Mesodermal cell (in vitro differentiated cells): ENCODE measurements at regions not wholly inside any gene's neighbourhood (a gene's known extent, or its start where the extent isn't known, plus 50 kb on each side); places are given as distances from the start of the nearest gene placed in this dataset.

Source experiments
- H3K27ac ChIP-seq: 2 replicates; pipeline ENCODE4 v1.7.0; 2013; ENCODE audit warnings: mild to moderate bottlenecking, low read depth, low read length, moderate library complexity; ENCODE audit not compliant: severe bottlenecking
- H3K36me3 ChIP-seq: 2 replicates; pipeline ENCODE4 v1.7.1; 2013; ENCODE audit warnings: mild to moderate bottlenecking, low read length, moderate library complexity; ENCODE audit not compliant: control insufficient read depth, insufficient read depth
- H3K4me1 ChIP-seq: one replicate; pipeline ENCODE4 v1.7.1; 2013; ENCODE audit warnings: mild to moderate bottlenecking, low read length; ENCODE audit not compliant: insufficient read depth, control insufficient read depth, poor library complexity, severe bottlenecking
- H3K4me3 ChIP-seq: 2 replicates; pipeline ENCODE4 v1.7.0; 2013; ENCODE audit warnings: low read length, control low read depth, mild to moderate bottlenecking; ENCODE audit not compliant: insufficient read depth, poor library complexity, severe bottlenecking; ENCODE audit errors: extremely low read depth
- H3K9me3 ChIP-seq: 2 replicates; pipeline ENCODE4 v1.7.1; 2013; ENCODE audit warnings: mild to moderate bottlenecking, low read length, moderate library complexity; ENCODE audit not compliant: control insufficient read depth
- WGBS, 2 experiments: methylation state at CpG; one replicate each; pipeline ENCODE4 v1.1.5; 2013; ENCODE audit warnings: missing lambda C conversion rate in 2 of 2; ENCODE audit not compliant: insufficient coverage in 2 of 2; 5-methylcytosine and 5-hydroxymethylcytosine counted together

- no peaks in the 10 kb centered on the region for H3K4me1 ChIP-seq
- no peaks in the 10 kb centered on the region for H3K36me3 ChIP-seq
- no peak overlapping the region for H3K27ac ChIP-seq
- no peaks in the 10 kb centered on the region for H3K9me3 ChIP-seq
- no peak overlapping the region for H3K4me3 ChIP-seq
- 60% methylated on average over 1 of the region's 2 CpGs; no CpG with 5 or more reads in 1 of the 2 experiments for WGBS, 2 experiments
These were observed 178.6 kb downstream of the ZNF674 start for GRCh38 chrX:46366381-46367207.

GRCh38 chrX:46354481-46354880 lies 190.7 kb downstream of the ZNF674 start:
- no CpG with 5 or more reads among the region's 1 CpG for WGBS, 2 experiments
- no peaks in the 10 kb centered on the region for H3K36me3 ChIP-seq
- no peak overlapping the region for H3K27ac ChIP-seq
- no peak overlapping the region for H3K4me3 ChIP-seq
- H3K4me1 ChIP-seq: no peaks in the 10 kb centered on the region
- no peaks in the 10 kb centered on the region for H3K9me3 ChIP-seq

GRCh38 chrX:46341767-46342322 lies 203.4 kb downstream of the ZNF674 start:
- WGBS, 2 experiments: no CpG with 5 or more reads among the region's 1 CpG
- Histone ChIP-seq H3K36me3 (no peaks in the 10 kb centered on the region), H3K4me3 (no peak overlapping the region), H3K9me3 (no peaks in the 10 kb centered on the region), H3K27ac (no peak overlapping the region), H3K4me1 (no peaks in the 10 kb centered on the region)

GRCh38 chrX:46340696-46341095 lies 204.5 kb downstream of the ZNF674 start:
- Histone ChIP-seq H3K4me3 (no peak overlapping the region), H3K27ac (no peak overlapping the region), H3K36me3 (no peaks in the 10 kb centered on the region), H3K4me1 (no peaks in the 10 kb centered on the region), H3K9me3 (no peaks in the 10 kb centered on the region)

- no peaks in the 10 kb centered on the region for H3K4me1 ChIP-seq
- no peaks in the 10 kb centered on the region for H3K9me3 ChIP-seq
- H3K36me3 ChIP-seq: no peaks in the 10 kb centered on the region
- WGBS, 2 experiments: 100% methylated on average over 1 of the region's 5 CpGs; no CpG with 5 or more reads in 1 of the 2 experiments
- no peak overlapping the region for H3K4me3 ChIP-seq
- H3K27ac ChIP-seq: no peak overlapping the region
These were observed 211.7 kb downstream of the ZNF674 start for GRCh38 chrX:46333550-46333949.

- no peaks in the 10 kb centered on the region for H3K36me3 ChIP-seq
- peaks cover 8% of the 10 kb centered on the region for H3K4me1 ChIP-seq
- H3K4me3 ChIP-seq: no peak overlapping the region
- H3K9me3 ChIP-seq: no peaks in the 10 kb centered on the region
- no peak overlapping the region for H3K27ac ChIP-seq
These were observed 214.2 kb downstream of the ZNF674 start for GRCh38 chrX:46330981-46331380.

GRCh38 chrX:46330513-46330912 lies 214.7 kb downstream of the ZNF674 start:
- H3K36me3 ChIP-seq: no peaks in the 10 kb centered on the region
- peaks cover 8% of the 10 kb centered on the region for H3K4me1 ChIP-seq
- 80% methylated on average over 1 of the region's 2 CpGs; no CpG with 5 or more reads in 1 of the 2 experiments for WGBS, 2 experiments
- H3K9me3 ChIP-seq: no peaks in the 10 kb centered on the region
- H3K27ac ChIP-seq: no peak overlapping the region
- H3K4me3 ChIP-seq: no peak overlapping the region

GRCh38 chrX:46328133-46328532 lies 217.1 kb downstream of the ZNF674 start:
- Histone ChIP-seq H3K4me1 (peaks cover 12% of the 10 kb centered on the region), H3K9me3 (no peaks in the 10 kb centered on the region), H3K36me3 (no peaks in the 10 kb centered on the region), H3K4me3 (no peak overlapping the region), H3K27ac (peak overlapping the region; percentile 98)
- no CpG with 5 or more reads among the region's 1 CpG for WGBS, 2 experiments

- H3K9me3 ChIP-seq: no peaks in the 10 kb centered on the region
- WGBS, 2 experiments: 6 to 13% methylated on average over 3 of the region's 7 CpGs
- peak overlapping the region; percentile 11 for H3K4me3 ChIP-seq
- peak overlapping the region; percentile 98 for H3K27ac ChIP-seq
- H3K36me3 ChIP-seq: no peaks in the 10 kb centered on the region
- peaks cover 12% of the 10 kb centered on the region for H3K4me1 ChIP-seq
These were observed 217.6 kb downstream of the ZNF674 start for GRCh38 chrX:46327566-46328115.

GRCh38 chrX:46326161-46326560 lies 219.1 kb downstream of the ZNF674 start:
- Histone ChIP-seq H3K9me3 (no peaks in the 10 kb centered on the region), H3K27ac (peak overlapping the region; percentile 98), H3K4me3 (no peak overlapping the region), H3K36me3 (no peaks in the 10 kb centered on the region), H3K4me1 (peaks cover 12% of the 10 kb centered on the region)
- 33% methylated on average over 1 of the region's 3 CpGs; no CpG with 5 or more reads in 1 of the 2 experiments for WGBS, 2 experiments
